Adrenal gland (tissue), 9 donors: ENCODE measurements at regions not wholly inside any gene's neighbourhood (a gene's known extent, or its start where the extent isn't known, plus 50 kb on each side); places are given as distances from the start of the nearest gene placed in this dataset.

Experiments
- DNase-seq, 7 donors: peaks; one replicate each; pipeline ENCODE4 v3.0.0-alpha.2; 2019 to 2020
- H3K27ac ChIP-seq, 5 donors: fragments of 200-600 bp; sonication (generic) in 4 of 5; 1 replicate in 3 of 5; 2 replicates in 2 of 5; pipeline versions ENCODE4 v1.5.1 to v1.8.0; 2016 to 2020; ENCODE audit warnings: mild to moderate bottlenecking in 1 of 5
- H3K27me3 ChIP-seq: fragments of 200-600 bp; 2 replicates; pipeline ENCODE4 v1.8.0; 2021
- H3K36me3 ChIP-seq, 2 donors: fragments of 200-600 bp; replicated peaks in 1 of 2; 1 replicate in 1 of 2; 2 replicates in 1 of 2; pipeline versions ENCODE4 v1.5.1 to v1.8.0; 2018 to 2022
- H3K4me1 ChIP-seq, 2 donors: fragments of 200-600 bp; replicated peaks in 1 of 2; 1 replicate in 1 of 2; 2 replicates in 1 of 2; pipeline versions ENCODE4 v1.5.1 to v1.8.0; 2018 to 2021
- H3K4me3 ChIP-seq, 4 donors: fragments of 200-600 bp; sonication (generic) in 3 of 4; one replicate each; pipeline ENCODE4 v1.5.1; 2016 to 2018
- H3K9me3 ChIP-seq, 3 donors: fragments of 200-600 bp; sonication (generic) in 1 of 3; replicated peaks in 1 of 3; 1 replicate in 2 of 3; 2 replicates in 1 of 3; pipeline versions ENCODE4 v1.5.1 to v1.8.0; 2016 to 2021
- POLR2A ChIP-seq, 2 donors: fragments of 450-650 bp; IDR thresholded peaks; one replicate each; pipeline ENCODE4 v1.6.1; 2017; ENCODE audit warnings: antibody characterized with exemption in 2 of 2, mild to moderate bottlenecking in 2 of 2, moderate library complexity in 1 of 2
- WGBS, 4 donors: extraction: QIAGEN DNeasy Blood & Tissue Kit in 2 of 4; methylation state at CpG; one replicate each; pipeline versions ENCODE4 v1.1.5 to v1.1.7; 2013 to 2017; 5-methylcytosine and 5-hydroxymethylcytosine counted together
- intact Hi-C, 2 donors: fragments of 100-400 bp; cut with DNase I; formaldehyde crosslinking; loops; one replicate each; pipeline versions ENCODE4 v1.14.1 to v1.15.0; 2022 to 2023
- TF ChIP-seq, protein P1 (sequence below), 6 experiments: fragments of 450-650 bp in 4 of 6; fragments of 200-600 bp in 2 of 6; sonication (generic) in 1 of 6; IDR thresholded peaks; 1 replicate in 5 of 6; 2 replicates in 1 of 6; pipeline versions ENCODE4 v1.5.1 to v1.8.0; 2016 to 2021; ENCODE audit warnings: antibody characterized with exemption in 6 of 6, mild to moderate bottlenecking in 2 of 6, moderate library complexity in 1 of 6
- donor health status: healthy with polysubstance abuse.
- donor health status: Bipolar disorder and iron deficiency.
- donor health status: DM: yes; HTN: yes; CAD: no.
- donor health status: DM: no; HTN: no; CAD: no.
- donor health status: DM: no; HTN: no; CAD: no.

DNA sequence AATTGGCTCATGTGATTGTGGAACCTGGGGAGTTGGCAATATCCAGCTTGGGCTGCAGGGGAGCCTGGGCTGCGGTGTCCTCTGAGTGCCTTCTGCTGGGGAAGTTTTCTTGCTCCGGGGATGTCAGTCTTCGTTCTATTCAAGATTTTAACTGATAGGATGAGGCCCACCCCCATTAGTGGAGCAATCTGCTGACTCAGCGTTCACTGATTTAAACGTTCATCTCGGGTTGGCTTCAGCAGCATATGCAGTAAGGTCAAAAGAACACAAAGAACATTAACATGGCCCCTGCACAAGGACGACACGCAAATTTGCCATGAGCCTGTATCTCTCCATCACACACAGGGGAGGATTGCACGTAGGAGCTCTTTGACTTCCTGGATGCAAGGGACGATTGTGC lies 360.6 kb upstream of the ADARB2 start:
- no peak for DNase-seq
- Histone ChIP-seq H3K4me3 (no peak overlapping the region), H3K36me3 (no peaks in the 10 kb centered on the region), H3K27ac (no peak overlapping the region), H3K9me3 (no peaks in the 10 kb centered on the region), H3K27me3 (no peaks in the 10 kb centered on the region), H3K4me1 (no peaks in the 10 kb centered on the region)
- intact Hi-C loops, result no loop called here
- 75 to 80% (median 77%) methylated on average over 10 of the region's 10 CpGs for WGBS, 4 donors
- TF ChIP-seq, protein P1, sequence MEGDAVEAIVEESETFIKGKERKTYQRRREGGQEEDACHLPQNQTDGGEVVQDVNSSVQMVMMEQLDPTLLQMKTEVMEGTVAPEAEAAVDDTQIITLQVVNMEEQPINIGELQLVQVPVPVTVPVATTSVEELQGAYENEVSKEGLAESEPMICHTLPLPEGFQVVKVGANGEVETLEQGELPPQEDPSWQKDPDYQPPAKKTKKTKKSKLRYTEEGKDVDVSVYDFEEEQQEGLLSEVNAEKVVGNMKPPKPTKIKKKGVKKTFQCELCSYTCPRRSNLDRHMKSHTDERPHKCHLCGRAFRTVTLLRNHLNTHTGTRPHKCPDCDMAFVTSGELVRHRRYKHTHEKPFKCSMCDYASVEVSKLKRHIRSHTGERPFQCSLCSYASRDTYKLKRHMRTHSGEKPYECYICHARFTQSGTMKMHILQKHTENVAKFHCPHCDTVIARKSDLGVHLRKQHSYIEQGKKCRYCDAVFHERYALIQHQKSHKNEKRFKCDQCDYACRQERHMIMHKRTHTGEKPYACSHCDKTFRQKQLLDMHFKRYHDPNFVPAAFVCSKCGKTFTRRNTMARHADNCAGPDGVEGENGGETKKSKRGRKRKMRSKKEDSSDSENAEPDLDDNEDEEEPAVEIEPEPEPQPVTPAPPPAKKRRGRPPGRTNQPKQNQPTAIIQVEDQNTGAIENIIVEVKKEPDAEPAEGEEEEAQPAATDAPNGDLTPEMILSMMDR (IDR thresholded peaks at IDR 0.05), result no peak
- no peak for TF ChIP-seq POLR2A (IDR thresholded peaks at IDR 0.05)

DNA sequence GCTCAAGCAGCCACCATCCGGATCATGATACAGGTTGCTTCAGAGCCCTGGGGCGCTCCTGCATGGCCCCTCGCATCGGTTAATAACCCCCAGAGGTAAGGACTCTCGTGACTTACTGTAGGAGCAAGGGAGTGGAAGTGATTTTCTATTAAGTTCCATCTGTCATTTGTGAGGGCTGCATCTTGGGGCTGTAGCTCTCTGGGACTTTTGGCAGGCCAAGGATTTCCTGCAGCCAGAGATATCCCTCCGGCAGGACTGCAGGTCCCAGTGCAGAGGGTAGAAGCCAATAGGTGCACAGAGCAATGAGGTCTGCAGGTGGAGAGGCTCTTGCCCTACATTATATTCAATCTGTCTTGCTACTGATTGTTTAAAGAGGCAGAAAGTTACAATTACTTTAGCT lies 356.8 kb upstream of the ADARB2 start:
- no peak overlapping the region for H3K4me3 ChIP-seq
- H3K9me3 ChIP-seq, result no peaks in the 10 kb centered on the region

DNA sequence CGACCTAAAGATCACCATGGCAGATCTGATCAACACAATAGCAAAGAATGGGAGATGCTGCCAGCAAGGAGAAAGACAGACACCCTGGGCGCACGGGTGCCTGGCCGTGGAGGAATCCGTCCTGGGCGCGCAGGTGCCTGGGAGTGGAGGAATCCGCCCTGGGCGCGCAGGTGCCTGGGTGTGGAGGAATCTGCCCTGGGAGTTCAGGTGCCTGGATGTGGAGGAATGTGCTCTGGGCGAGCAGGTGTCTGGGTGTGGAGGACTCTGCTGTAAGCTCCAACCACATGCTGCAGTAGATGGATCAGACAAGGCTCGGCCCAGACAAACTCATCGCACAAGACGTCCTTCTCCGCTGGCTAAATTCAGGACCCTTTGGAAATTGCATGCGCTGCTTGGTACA lies 346.3 kb upstream of the ADARB2 start:
- Histone ChIP-seq H3K27me3 (no peaks in the 10 kb centered on the region), H3K27ac (no peak overlapping the region), H3K4me1 (no peaks in the 10 kb centered on the region), H3K9me3 (no peaks in the 10 kb centered on the region), H3K4me3 (no peak overlapping the region), H3K36me3 (no peaks in the 10 kb centered on the region)
- WGBS, 4 donors, result 83 to 91% (median 88%) methylated on average over 15 to 16 of the region's 16 CpGs
- no peak for DNase-seq
- TF ChIP-seq POLR2A (IDR thresholded peaks at IDR 0.05), result no peak
- TF ChIP-seq, protein P1 (IDR thresholded peaks at IDR 0.05), result no peak
- intact Hi-C loops, result no loop called here

More for the DNA sequence above, 356.8 kb upstream of the ADARB2 start:
- no peak for TF ChIP-seq POLR2A (IDR thresholded peaks at IDR 0.05)
- TF ChIP-seq, protein P1 (IDR thresholded peaks at IDR 0.05), result no peak
- DNase-seq, result no peak
- Histone ChIP-seq H3K27me3 (no peaks in the 10 kb centered on the region), H3K4me1 (no peaks in the 10 kb centered on the region), H3K36me3 (no peaks in the 10 kb centered on the region), H3K27ac (no peak overlapping the region)
- intact Hi-C loops, result no loop called here
- WGBS, 4 donors, result 76 to 88% (median 83%) methylated on average over 6 of the region's 6 CpGs

DNA sequence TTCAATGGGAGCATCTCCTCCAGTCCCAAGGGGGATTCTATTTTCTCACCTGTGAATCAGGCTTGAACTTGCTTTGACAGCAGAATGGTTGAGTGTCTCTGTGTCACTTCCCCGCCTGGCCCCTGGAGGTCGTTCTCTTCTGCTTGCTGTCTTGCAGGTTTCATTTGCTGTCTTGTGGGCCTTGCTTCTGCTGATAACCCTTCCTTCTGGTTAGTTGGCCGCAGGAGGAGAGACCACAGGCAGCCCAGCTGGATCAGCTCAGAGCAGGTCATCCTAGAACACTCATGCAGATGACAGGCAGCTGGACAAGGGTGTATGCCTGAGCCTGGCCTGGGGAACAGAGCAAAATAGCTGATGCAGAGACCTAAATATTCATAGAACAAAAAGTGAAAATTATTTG lies 344.2 kb upstream of the ADARB2 start:
- peak in 1 of 7 donors; percentile 13 for DNase-seq
- intact Hi-C loops, result no loop called here
- Histone ChIP-seq H3K27ac (no peak overlapping the region), H3K4me3 (no peak overlapping the region), H3K4me1 (no peaks in the 10 kb centered on the region), H3K36me3 (no peaks in the 10 kb centered on the region), H3K27me3 (no peaks in the 10 kb centered on the region), H3K9me3 (no peaks in the 10 kb centered on the region)
- no peak for TF ChIP-seq POLR2A (IDR thresholded peaks at IDR 0.05)
- TF ChIP-seq, protein P1 (IDR thresholded peaks at IDR 0.05), result no peak
- 33 to 49% (median 41%) methylated on average over 3 of the region's 3 CpGs for WGBS, 4 donors
